ENCODE measurements at regions not wholly inside any gene's neighbourhood (a gene's known extent, or its start where the extent isn't known, plus 50 kb on each side); places are given as distances from the start of the nearest gene placed in this dataset.

- in situ Hi-C loops (cut with HindIII; ENCODE audit: low pct_unique_long_range_greater_than_20kb, low sequenced_read_pairs), result no loop called here
- no peak for DNase-seq (ENCODE audit: low read depth, low spot score)
These were observed 166.2 kb upstream of the ASIC2 start for GRCh38 chr17:33459078-33459940.

GRCh38 chr17:33460781-33461450, 167.8 kb upstream of the ASIC2 start:
- in situ Hi-C loops (cut with HindIII; ENCODE audit: low pct_unique_long_range_greater_than_20kb, low sequenced_read_pairs), result no loop called here
- no peak for DNase-seq (ENCODE audit: low read depth, low spot score)

GRCh38 chr17:33463887-33464286, 170.8 kb upstream of the ASIC2 start:
- no peak for DNase-seq (ENCODE audit: low read depth, low spot score)
- in situ Hi-C loops (cut with HindIII; ENCODE audit: low pct_unique_long_range_greater_than_20kb, low sequenced_read_pairs), result no loop called here

GRCh38 chr17:33464669-33465280, 171.7 kb upstream of the ASIC2 start:
- DNase-seq (ENCODE audit: low read depth, low spot score), result no peak
- in situ Hi-C loops (cut with HindIII; ENCODE audit: low pct_unique_long_range_greater_than_20kb, low sequenced_read_pairs), result no loop called here

- in situ Hi-C loops (cut with HindIII; ENCODE audit: low pct_unique_long_range_greater_than_20kb, low sequenced_read_pairs), result no loop called here
- no peak for DNase-seq (ENCODE audit: low read depth, low spot score)
These were observed 176.3 kb upstream of the ASIC2 start for GRCh38 chr17:33469421-33469820.

GRCh38 chr17:33469911-33470310, 176.8 kb upstream of the ASIC2 start:
- DNase-seq (ENCODE audit: low read depth, low spot score), result no peak
- in situ Hi-C loops (cut with HindIII; ENCODE audit: low pct_unique_long_range_greater_than_20kb, low sequenced_read_pairs), result no loop called here

- no peak for DNase-seq (ENCODE audit: low read depth, low spot score)
- in situ Hi-C loops (cut with HindIII; ENCODE audit: low pct_unique_long_range_greater_than_20kb, low sequenced_read_pairs), result no loop called here
These were observed 180.0 kb upstream of the ASIC2 start for GRCh38 chr17:33473061-33473460.

- in situ Hi-C loops (cut with HindIII; ENCODE audit: low pct_unique_long_range_greater_than_20kb, low sequenced_read_pairs), result no loop called here
- DNase-seq (ENCODE audit: low read depth, low spot score), result no peak
These were observed 181.7 kb upstream of the ASIC2 start for GRCh38 chr17:33474789-33475188.

GRCh38 chr17:33475594-33475993, 182.5 kb upstream of the ASIC2 start:
- no peak for DNase-seq (ENCODE audit: low read depth, low spot score)
- in situ Hi-C loops (cut with HindIII; ENCODE audit: low pct_unique_long_range_greater_than_20kb, low sequenced_read_pairs), result no loop called here

GRCh38 chr17:33481652-33482051, 188.6 kb upstream of the ASIC2 start:
- no peak for DNase-seq (ENCODE audit: low read depth, low spot score)
- in situ Hi-C loops (cut with HindIII; ENCODE audit: low pct_unique_long_range_greater_than_20kb, low sequenced_read_pairs), result no loop called here

- in situ Hi-C loops (cut with HindIII; ENCODE audit: low pct_unique_long_range_greater_than_20kb, low sequenced_read_pairs), result no loop called here
These were observed 189.5 kb upstream of the ASIC2 start for GRCh38 chr17:33482636-33483035.

GRCh38 chr17:33484559-33484958, 191.5 kb upstream of the ASIC2 start:
- in situ Hi-C loops (cut with HindIII; ENCODE audit: low pct_unique_long_range_greater_than_20kb, low sequenced_read_pairs), result no loop called here
- DNase-seq (ENCODE audit: low read depth, low spot score), result no peak

More at GRCh38 chr17:33482636-33483035, 189.5 kb upstream of the ASIC2 start:
- DNase-seq (ENCODE audit: low read depth, low spot score), result no peak

- in situ Hi-C loops (cut with HindIII; ENCODE audit: low pct_unique_long_range_greater_than_20kb, low sequenced_read_pairs), result no loop called here
- DNase-seq (ENCODE audit: low read depth, low spot score), result no peak
These were observed 193.2 kb upstream of the ASIC2 start for GRCh38 chr17:33486135-33486885.

- no peak for DNase-seq (ENCODE audit: low read depth, low spot score)
- in situ Hi-C loops (cut with HindIII; ENCODE audit: low pct_unique_long_range_greater_than_20kb, low sequenced_read_pairs), result no loop called here
These were observed 194.2 kb upstream of the ASIC2 start for GRCh38 chr17:33487187-33487879.

- no peak for DNase-seq (ENCODE audit: low read depth, low spot score)
- in situ Hi-C loops (cut with HindIII; ENCODE audit: low pct_unique_long_range_greater_than_20kb, low sequenced_read_pairs), result no loop called here
These were observed 198.9 kb upstream of the ASIC2 start for GRCh38 chr17:33491871-33492481.

- in situ Hi-C loops (cut with HindIII; ENCODE audit: low pct_unique_long_range_greater_than_20kb, low sequenced_read_pairs), result no loop called here
- DNase-seq (ENCODE audit: low read depth, low spot score), result no peak
These were observed 199.7 kb upstream of the ASIC2 start for GRCh38 chr17:33492731-33493265.

- no peak for DNase-seq (ENCODE audit: low read depth, low spot score)
- in situ Hi-C loops (cut with HindIII; ENCODE audit: low pct_unique_long_range_greater_than_20kb, low sequenced_read_pairs), result no loop called here
These were observed 200.5 kb upstream of the ASIC2 start for GRCh38 chr17:33493566-33493965.
